Erythroblast (primary cell): ENCODE measurements at regions not wholly inside any gene's neighbourhood (a gene's known extent, or its start where the extent isn't known, plus 50 kb on each side); places are given as distances from the start of the nearest gene placed in this dataset.

Experiments used
- GATA1 ChIP-seq: IDR thresholded peaks from 2 replicates; pipeline ENCODE4 v1.6.1; 2011; ENCODE audit warnings: low read depth, mild to moderate bottlenecking, control low read depth, low read length, moderate library complexity
- POLR2A ChIP-seq: IDR thresholded peaks from 2 replicates; pipeline ENCODE4 v1.6.1; 2011; ENCODE audit warnings: mild to moderate bottlenecking, low read length

DNA sequence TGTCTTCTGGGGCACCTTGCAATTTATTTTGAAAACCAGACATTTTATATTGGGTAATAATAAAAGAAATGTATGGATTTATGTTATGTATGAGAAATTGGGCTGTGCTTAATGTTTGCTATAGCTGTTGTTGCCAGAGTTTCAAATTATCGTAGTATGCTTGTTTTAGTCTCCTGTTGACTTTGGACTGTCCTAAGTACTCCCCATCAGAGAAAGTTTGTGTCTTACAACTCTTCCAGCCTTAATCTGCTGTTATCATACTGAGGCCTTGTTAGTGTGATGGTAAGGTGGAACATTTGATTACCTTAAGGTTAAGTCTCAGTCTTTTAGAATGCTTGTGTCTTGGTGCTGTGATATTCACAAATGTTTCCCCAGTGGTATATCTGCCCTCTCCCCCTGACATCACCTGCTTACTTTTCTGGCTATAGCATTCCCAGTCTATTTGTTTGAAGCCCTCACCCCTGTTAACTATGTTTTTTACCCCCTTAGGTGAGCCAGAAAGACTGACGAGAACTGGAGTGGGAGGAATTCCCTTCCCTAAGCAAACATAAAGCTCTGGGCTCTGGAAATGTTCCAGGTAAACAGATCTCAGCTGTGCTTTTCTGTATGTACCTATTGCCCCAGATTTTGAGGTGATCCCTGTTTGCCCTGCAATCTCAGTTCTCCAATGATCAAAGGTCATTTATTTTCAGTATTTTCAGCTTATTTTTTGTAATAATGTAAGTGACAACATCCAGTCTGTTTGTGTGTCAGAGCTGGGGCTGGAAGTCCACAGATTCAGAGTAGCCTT is 581.1 kb upstream of the CITED2 start:
- TF ChIP-seq POLR2A: no peak
- TF ChIP-seq GATA1: no peak
